ENCODE measurements at regions not wholly inside any gene's neighbourhood (a gene's known extent, or its start where the extent isn't known, plus 50 kb on each side); places are given as distances from the start of the nearest gene placed in this dataset.

GRCh38 chr6:96330884-96331283 is 190.7 kb upstream of the UFL1 start:
- 52 to 71% (median 64%) methylated on average over 1 of the region's 1 CpG for WGBS, 3 donors
- H3K9me3 ChIP-seq, result no peaks in the 10 kb centered on the region

GRCh38 chr6:96340164-96340563 is 181.4 kb upstream of the UFL1 start:
- Histone ChIP-seq H3K27me3 (no peaks in the 10 kb centered on the region), H3K9me3 (no peaks in the 10 kb centered on the region), H3K27ac (no peak overlapping the region), H3K4me1 (ENCODE audit: insufficient read depth) (no peaks in the 10 kb centered on the region), H3K36me3 (no peaks in the 10 kb centered on the region), H3K4me3 (no peak overlapping the region)
- intact Hi-C loops (cut with DNase I), result no loop called here
- DNase-seq, result no peak
- WGBS, 3 donors, result 54 to 65% (median 60%) methylated on average over 4 of the region's 4 CpGs
- TF ChIP-seq POLR2A (IDR thresholded peaks at IDR 0.05), result no peak
- no peak for TF ChIP-seq CTCF (IDR thresholded peaks at IDR 0.05)
- TF ChIP-seq EP300 (IDR thresholded peaks at IDR 0.05), result no peak

More at GRCh38 chr6:96330884-96331283, 190.7 kb upstream of the UFL1 start:
- Histone ChIP-seq H3K4me1 (ENCODE audit: insufficient read depth) (no peaks in the 10 kb centered on the region), H3K36me3 (no peaks in the 10 kb centered on the region), H3K27me3 (no peaks in the 10 kb centered on the region), H3K27ac (no peak overlapping the region), H3K4me3 (no peak overlapping the region)
- TF ChIP-seq POLR2A (IDR thresholded peaks at IDR 0.05) (no peak), EP300 (IDR thresholded peaks at IDR 0.05) (no peak), CTCF (IDR thresholded peaks at IDR 0.05) (no peak)
- intact Hi-C loops (cut with DNase I), result no loop called here
- DNase-seq, result no peak

- no peaks in the 10 kb centered on the region for H3K36me3 ChIP-seq
- no peaks in the 10 kb centered on the region for H3K27me3 ChIP-seq
- intact Hi-C loops (cut with DNase I), result no loop called here
- no peak overlapping the region for H3K4me3 ChIP-seq
- TF ChIP-seq CTCF (IDR thresholded peaks at IDR 0.05) (no peak), EP300 (IDR thresholded peaks at IDR 0.05) (no peak), POLR2A (IDR thresholded peaks at IDR 0.05) (no peak)
- no peaks in the 10 kb centered on the region for H3K4me1 ChIP-seq (ENCODE audit: insufficient read depth)
- 73 to 83% (median 75%) methylated on average over 3 of the region's 3 CpGs for WGBS, 3 donors
- H3K9me3 ChIP-seq, result no peaks in the 10 kb centered on the region
- no peak for DNase-seq
- H3K27ac ChIP-seq, result no peak overlapping the region
Measured at GRCh38 chr6:96345501-96345900, 176.1 kb upstream of the UFL1 start.

GRCh38 chr6:96381246-96381645 is 140.4 kb upstream of the UFL1 start:
- Histone ChIP-seq H3K36me3 (no peaks in the 10 kb centered on the region), H3K4me3 (no peak overlapping the region), H3K27me3 (no peaks in the 10 kb centered on the region), H3K4me1 (ENCODE audit: insufficient read depth) (no peaks in the 10 kb centered on the region), H3K27ac (no peak overlapping the region), H3K9me3 (no peaks in the 10 kb centered on the region)
- whole genome bisulfite sequencing, 3 donors, result 32 to 60% (median 38%) methylated on average over 1 of the region's 1 CpG
- intact Hi-C loops (cut with DNase I), result no loop called here
- DNase-seq, result no peak
- no peak for TF ChIP-seq CTCF (IDR thresholded peaks at IDR 0.05)
